Tongue (tissue), 1 donor: ENCODE measurements at regions not wholly inside any gene's neighbourhood (a gene's known extent, or its start where the extent isn't known, plus 50 kb on each side); places are given as distances from the start of the nearest gene placed in this dataset.
A peak's percentile ranks its signal among the peaks of the same experiment; 100 is the strongest.

Experiments used
- DNase-seq: peaks from one replicate; pipeline ENCODE4 v3.0.0-alpha.2; 2015

GRCh38 chr6:16850681-16851026, 89.4 kb upstream of the ATXN1 start:
- DNase-seq, result no peak

GRCh38 chr6:16849988-16850680, 88.9 kb upstream of the ATXN1 start:
- DNase-seq, result no peak

- peak; percentile 30 for DNase-seq
These were observed 88.2 kb upstream of the ATXN1 start for GRCh38 chr6:16849280-16849987.

- DNase-seq, result no peak
These were observed 85.1 kb upstream of the ATXN1 start for GRCh38 chr6:16846399-16846778.

- DNase-seq, result no peak
These were observed 82.9 kb upstream of the ATXN1 start for GRCh38 chr6:16844183-16844582.

- DNase-seq, result no peak
These were observed 81.4 kb upstream of the ATXN1 start for GRCh38 chr6:16842676-16843075.

GRCh38 chr6:16841241-16841640, 80.0 kb upstream of the ATXN1 start:
- DNase-seq, result no peak

GRCh38 chr6:16840725-16841124, 79.5 kb upstream of the ATXN1 start:
- DNase-seq, result no peak

GRCh38 chr6:16840291-16840690, 79.0 kb upstream of the ATXN1 start:
- DNase-seq, result no peak

- no peak for DNase-seq
These were observed 78.4 kb upstream of the ATXN1 start for GRCh38 chr6:16839631-16840179.

GRCh38 chr6:16837217-16837972, 76.1 kb upstream of the ATXN1 start:
- no peak for DNase-seq

- peak; percentile 71 for DNase-seq
These were observed 75.1 kb upstream of the ATXN1 start for GRCh38 chr6:16836144-16836981.

- DNase-seq, result no peak
These were observed 73.0 kb upstream of the ATXN1 start for GRCh38 chr6:16834242-16834641.

GRCh38 chr6:16832721-16833120, 71.5 kb upstream of the ATXN1 start:
- DNase-seq, result no peak

- no peak for DNase-seq
These were observed 70.8 kb upstream of the ATXN1 start for GRCh38 chr6:16832043-16832567.

- DNase-seq, result no peak
These were observed 69.9 kb upstream of the ATXN1 start for GRCh38 chr6:16831136-16831535.

- DNase-seq, result no peak
These were observed 66.8 kb upstream of the ATXN1 start for GRCh38 chr6:16828058-16828457.

GRCh38 chr6:16827627-16828026, 66.4 kb upstream of the ATXN1 start:
- DNase-seq, result no peak

GRCh38 chr6:16825784-16826183, 64.5 kb upstream of the ATXN1 start:
- no peak for DNase-seq

GRCh38 chr6:16824845-16825685, 63.8 kb upstream of the ATXN1 start:
- no peak for DNase-seq
